H9 (cell line): ENCODE measurements at regions not wholly inside any gene's neighbourhood (a gene's known extent, or its start where the extent isn't known, plus 50 kb on each side); places are given as distances from the start of the nearest gene placed in this dataset.

ENCODE experiments used
- DNase-seq: peaks from one replicate; pipeline ENCODE4 v3.0.0-alpha.2; 2017
- H2AFZ ChIP-seq: one replicate; pipeline ENCODE4 v1.6.1; 2013; ENCODE audit warnings: mild to moderate bottlenecking, low read length, control low read depth, moderate library complexity
- H2AK5ac ChIP-seq: 2 replicates; pipeline ENCODE4 v1.6.1; 2013; ENCODE audit warnings: low read length, control low read depth, mixed read lengths; ENCODE audit not compliant: insufficient read length
- H2BK120ac ChIP-seq: one replicate; pipeline ENCODE4 v1.6.1; 2013; ENCODE audit warnings: low read depth, mild to moderate bottlenecking, low read length, control low read depth, inconsistent platforms; ENCODE audit not compliant: poor library complexity, severe bottlenecking
- H2BK12ac ChIP-seq: 2 replicates; pipeline ENCODE4 v1.6.1; 2013; ENCODE audit warnings: low read length, control low read depth, mixed read lengths, low read depth; ENCODE audit not compliant: insufficient read length
- H2BK15ac ChIP-seq: 2 replicates; pipeline ENCODE4 v1.6.1; 2013; ENCODE audit warnings: low read depth, low read length, control low read depth
- H2BK20ac ChIP-seq: one replicate; pipeline ENCODE4 v1.6.1; 2013; ENCODE audit warnings: low read depth, mild to moderate bottlenecking, low read length, control low read depth, inconsistent platforms; ENCODE audit not compliant: poor library complexity, severe bottlenecking
- H2BK5ac ChIP-seq: 2 replicates; pipeline ENCODE4 v1.6.1; 2013; ENCODE audit warnings: low read length, control low read depth, mixed read lengths; ENCODE audit not compliant: insufficient read length
- H3K14ac ChIP-seq: 2 replicates; pipeline ENCODE4 v1.6.1; 2013; ENCODE audit warnings: low read length, control low read depth; ENCODE audit not compliant: insufficient read depth
- H3K18ac ChIP-seq: 2 replicates; pipeline ENCODE4 v1.6.1; 2013; ENCODE audit warnings: low read depth, mild to moderate bottlenecking, mixed read lengths, low read length, control low read depth; ENCODE audit not compliant: insufficient read length
- H3K23ac ChIP-seq: 2 replicates; pipeline ENCODE4 v1.6.1; 2013; ENCODE audit warnings: low read length, control low read depth, mixed read lengths, low read depth; ENCODE audit not compliant: insufficient read length
- H3K23me2 ChIP-seq: 2 replicates; pipeline ENCODE4 v1.6.1; 2013; ENCODE audit warnings: low read depth, mild to moderate bottlenecking, mixed read lengths, low read length, control low read depth; ENCODE audit not compliant: insufficient read length, poor library complexity, severe bottlenecking
- H3K27ac ChIP-seq: 2 replicates; pipeline ENCODE4 v1.5.1; 2013; ENCODE audit warnings: low read length, control low read depth, mixed read lengths, low read depth; ENCODE audit not compliant: insufficient read length
- H3K27me3 ChIP-seq: 2 replicates; pipeline ENCODE4 v1.6.1; 2013; ENCODE audit warnings: low read length, control low read depth, inconsistent platforms; ENCODE audit not compliant: insufficient read depth
- H3K4ac ChIP-seq: 2 replicates; pipeline ENCODE4 v1.6.1; 2013; ENCODE audit warnings: low read depth, mild to moderate bottlenecking, control low read depth, inconsistent platforms, low read length, moderate library complexity
- H3K4me1 ChIP-seq: 2 replicates; pipeline ENCODE4 v1.6.1; 2013; ENCODE audit warnings: low read length, control low read depth, inconsistent platforms; ENCODE audit not compliant: insufficient read depth
- H3K4me2 ChIP-seq: 2 replicates; pipeline ENCODE4 v1.6.1; 2013; ENCODE audit warnings: low read length, control low read depth, mixed read lengths; ENCODE audit not compliant: insufficient read length, insufficient read depth
- H3K56ac ChIP-seq: 2 replicates; pipeline ENCODE4 v1.6.1; 2013; ENCODE audit warnings: low read depth, mild to moderate bottlenecking, mixed read lengths, low read length, control low read depth; ENCODE audit not compliant: insufficient read length
- H3K79me1 ChIP-seq: 2 replicates; pipeline ENCODE4 v1.6.1; 2013; ENCODE audit warnings: low read depth, mild to moderate bottlenecking, moderate library complexity, low read length, control low read depth, inconsistent platforms; ENCODE audit not compliant: insufficient read depth, poor library complexity, severe bottlenecking
- H3K79me2 ChIP-seq: 2 replicates; pipeline ENCODE4 v1.6.1; 2013; ENCODE audit warnings: low read length, control low read depth, inconsistent platforms; ENCODE audit not compliant: insufficient read depth
- H3K9ac ChIP-seq: 2 replicates; pipeline ENCODE4 v1.6.1; 2013; ENCODE audit warnings: low read length, control low read depth, mixed read lengths; ENCODE audit not compliant: insufficient read length; ENCODE audit errors: extremely low read depth
- H3K9me3 ChIP-seq: one replicate; pipeline ENCODE4 v1.6.1; 2013; ENCODE audit warnings: low read depth, low read length, inconsistent platforms; ENCODE audit not compliant: control insufficient read depth
- H3T11ph ChIP-seq: one replicate; pipeline ENCODE4 v1.6.1; 2013; ENCODE audit warnings: mild to moderate bottlenecking, low read length, control low read depth, inconsistent platforms
- H4K20me1 ChIP-seq: one replicate; pipeline ENCODE4 v1.6.1; 2013; ENCODE audit not compliant: control insufficient read depth, insufficient read length, insufficient read depth
- H4K5ac ChIP-seq: 2 replicates; pipeline ENCODE4 v1.6.1; 2013; ENCODE audit warnings: low read depth, mild to moderate bottlenecking, mixed read lengths, low read length, control low read depth; ENCODE audit not compliant: insufficient read length
- H4K8ac ChIP-seq: replicated peaks from 2 replicates; pipeline ENCODE4 v1.6.1; 2013; ENCODE audit warnings: low read length, control low read depth, mixed read lengths, low read depth; ENCODE audit not compliant: insufficient read length
- H4K91ac ChIP-seq: 2 replicates; pipeline ENCODE4 v1.6.1; 2013; ENCODE audit warnings: low read depth, mild to moderate bottlenecking, moderate library complexity, mixed read lengths, low read length, control low read depth; ENCODE audit not compliant: insufficient read length
- H3K27ac Mint-ChIP-seq, 3 experiments: 2 replicates in 2 of 3; 3 replicates in 1 of 3; pipeline ENCODE4 v1.8.0; 2020 to 2021; ENCODE audit warnings: mixed read lengths in 3 of 3, mild to moderate bottlenecking in 1 of 3, moderate library complexity in 1 of 3
- H3K27me3 Mint-ChIP-seq: 2 replicates; pipeline ENCODE4 v1.8.0; 2021; ENCODE audit warnings: low read depth, mild to moderate bottlenecking, moderate library complexity, mixed read lengths
- H3K36me3 Mint-ChIP-seq, 3 experiments: 2 replicates in 2 of 3; 3 replicates in 1 of 3; pipeline ENCODE4 v1.8.0; 2020 to 2021; ENCODE audit warnings: low read depth in 3 of 3, mixed read lengths in 3 of 3; ENCODE audit not compliant: insufficient read depth in 1 of 3
- H3K4me1 Mint-ChIP-seq, 2 experiments: 2 replicates each; pipeline ENCODE4 v1.8.0; 2020; ENCODE audit warnings: mixed read lengths in 2 of 2
- H3K4me3 Mint-ChIP-seq, 2 experiments: 2 replicates in 1 of 2; 3 replicates in 1 of 2; pipeline ENCODE4 v1.8.0; 2020 to 2021; ENCODE audit warnings: mild to moderate bottlenecking in 2 of 2, mixed read lengths in 2 of 2, moderate library complexity in 1 of 2
- H3K9me3 Mint-ChIP-seq, 2 experiments: 2 replicates in 1 of 2; 3 replicates in 1 of 2; pipeline ENCODE4 v1.8.0; 2020; ENCODE audit warnings: mild to moderate bottlenecking in 2 of 2, mixed read lengths in 2 of 2, moderate library complexity in 1 of 2
- CTCF ChIP-seq: fragments of 200-600 bp; sonication (generic); conservative IDR thresholded peaks from 3 replicates; pipeline ENCODE4 v1.8.0; 2021; ENCODE audit warnings: antibody characterized with exemption, mild to moderate bottlenecking
- WGBS: extraction: QIAGEN DNeasy Blood & Tissue Kit; methylation state at CpG from one replicate; pipeline ENCODE4 v1.1.7; 2013; ENCODE audit warnings: missing lambda C conversion rate, low lambda C conversion rate, mixed read lengths; ENCODE audit not compliant: insufficient read length; ENCODE audit errors: extremely low coverage; 5-methylcytosine and 5-hydroxymethylcytosine counted together

GRCh38 chr11:19606856-19607655 lies 105.6 kb upstream of the NAV2 start:
- no peaks in the 10 kb centered on the region for H3K23me2 ChIP-seq
- no peak overlapping the region for H4K91ac ChIP-seq
- Mint-ChIP-seq H3K4me1 (peaks cover 9 to 10% of the 10 kb centered on the region in 2 experiments; a peak in 3 of 4 replicates), H3K36me3 (peaks cover 2 to 9% (median 4%) of the 10 kb centered on the region in 3 experiments; a peak in 5 of 7 replicates), H3K27ac (no peak overlapping the region), H3K27me3 (peaks cover 7% of the 10 kb centered on the region), H3K9me3 (peaks cover 29 to 30% of the 10 kb centered on the region in 2 experiments), H3K4me3 (no peak overlapping the region)
- H3K4me1 ChIP-seq: no peaks in the 10 kb centered on the region; the same call in 1 of the 2 replicates
- no peak overlapping the region for H2AFZ ChIP-seq
- H2AK5ac ChIP-seq: no peak overlapping the region
- no peak overlapping the region for H2BK12ac ChIP-seq
- H3K9ac ChIP-seq: no peak overlapping the region
- H4K20me1 ChIP-seq: no peaks in the 10 kb centered on the region
- H2BK120ac ChIP-seq: no peak overlapping the region
- no peak overlapping the region for H3K27ac ChIP-seq
- no peak overlapping the region for H3K56ac ChIP-seq
- no peak overlapping the region for H3K23ac ChIP-seq
- no peaks in the 10 kb centered on the region for H3K9me3 ChIP-seq
- no peaks in the 10 kb centered on the region for H3K27me3 ChIP-seq
- no peaks in the 10 kb centered on the region for H3K79me2 ChIP-seq
- no peak overlapping the region for H3K18ac ChIP-seq
- no CpG with 5 or more reads among the region's 5 CpGs for WGBS
- H3K79me1 ChIP-seq: no peaks in the 10 kb centered on the region
- no peak overlapping the region for H2BK5ac ChIP-seq
- no peak for TF ChIP-seq CTCF
- no peak overlapping the region for H3T11ph ChIP-seq
- no peak overlapping the region for H2BK15ac ChIP-seq
- no peak overlapping the region for H4K8ac ChIP-seq
- H4K5ac ChIP-seq: no peak overlapping the region
- H3K4ac ChIP-seq: no peak overlapping the region
- DNase-seq: no peak
- H3K4me2 ChIP-seq: no peak overlapping the region
- no peak overlapping the region for H3K14ac ChIP-seq
- H2BK20ac ChIP-seq: no peak overlapping the region
